ENCODE measurements at regions not wholly inside any gene's neighbourhood (a gene's known extent, or its start where the extent isn't known, plus 50 kb on each side); places are given as distances from the start of the nearest gene placed in this dataset.

DNA sequence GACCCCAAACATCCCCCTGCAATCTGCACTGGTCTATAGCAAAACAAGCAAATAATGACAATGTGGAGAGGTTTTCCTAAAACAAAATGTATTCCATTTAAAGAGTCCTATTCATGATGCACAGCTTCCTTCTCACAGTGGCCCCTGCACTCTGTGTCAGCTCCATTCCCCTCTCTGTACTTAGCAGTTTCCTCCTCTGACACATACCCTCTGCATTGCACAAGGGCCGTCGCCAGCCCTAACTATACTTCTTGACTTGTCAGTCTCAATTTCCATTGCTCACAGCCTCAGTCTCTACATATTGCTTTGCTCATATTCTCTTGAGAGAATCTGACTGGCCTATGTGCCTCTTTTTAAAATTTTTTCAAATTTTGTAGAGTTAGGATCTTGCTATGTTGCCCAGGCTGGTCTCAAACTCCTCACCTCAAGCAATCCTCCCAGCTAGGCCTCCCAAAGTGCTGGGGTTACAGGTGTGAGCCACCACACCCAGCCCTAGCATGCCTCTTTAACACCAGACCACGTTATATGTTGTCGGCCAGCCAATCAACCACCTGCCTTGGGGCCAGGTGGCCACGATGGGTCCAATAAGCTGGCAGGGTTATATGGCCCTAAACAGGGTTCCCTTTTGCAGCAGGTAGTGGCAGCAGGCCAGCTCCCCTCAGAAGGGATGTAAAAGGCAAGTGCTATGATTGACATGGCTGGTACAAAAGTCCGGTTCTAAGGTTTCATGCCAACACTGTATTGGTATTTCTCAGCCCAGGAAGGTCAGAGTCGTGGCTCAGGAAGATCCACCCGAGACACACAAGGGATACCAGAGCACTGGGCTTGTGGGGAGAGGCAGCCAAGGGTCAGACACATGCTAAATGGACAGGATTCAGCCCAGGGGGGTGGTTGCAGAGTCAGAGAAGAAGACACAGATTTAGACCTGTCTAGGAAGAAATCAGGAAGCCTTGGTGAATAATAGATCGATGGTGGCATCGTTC, 59.0 kb upstream of the SMAD3 start:
- DNase-seq, result peak; percentile 72

- no peak for DNase-seq
Observed at GRCh38 chr15:67009576-67010569, 55.5 kb upstream of the SMAD3 start.

DNA sequence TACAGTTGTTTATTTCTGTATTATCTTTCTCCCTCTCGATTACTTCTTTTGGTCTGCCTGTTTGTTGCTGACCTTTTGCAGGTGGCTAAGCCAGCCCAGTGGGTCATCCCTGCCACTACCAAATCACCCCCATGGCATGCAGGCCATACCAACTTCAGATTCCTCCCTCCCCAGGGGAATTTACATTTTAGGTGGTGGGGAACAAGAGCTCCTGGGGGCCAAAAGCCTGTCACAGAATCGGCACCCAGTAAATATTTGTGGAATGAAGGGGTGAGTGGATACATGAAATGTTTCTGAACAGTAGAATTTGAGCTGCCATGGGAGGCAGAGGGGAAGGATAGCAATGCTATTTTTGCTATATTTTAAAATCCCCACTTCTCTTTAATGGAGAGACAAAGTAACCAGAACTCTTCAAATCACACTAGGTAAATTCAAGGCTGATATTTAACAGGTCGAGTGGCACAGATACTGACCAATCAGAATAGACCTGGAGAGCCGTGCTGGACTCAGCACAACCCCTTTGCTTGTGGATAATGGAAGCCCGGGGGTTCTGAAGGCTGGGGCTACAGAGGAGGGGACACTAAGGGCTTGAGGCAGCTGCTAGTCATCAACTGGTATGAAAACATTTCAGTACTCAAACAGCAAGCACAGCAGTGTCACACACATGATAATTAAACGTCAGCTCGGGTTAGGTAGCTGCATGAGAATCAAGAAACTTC, 54.3 kb upstream of the SMAD3 start:
- DNase-seq, result no peak

- no peak for DNase-seq
Observed at GRCh38 chr15:67011617-67012005, 53.8 kb upstream of the SMAD3 start.

DNA sequence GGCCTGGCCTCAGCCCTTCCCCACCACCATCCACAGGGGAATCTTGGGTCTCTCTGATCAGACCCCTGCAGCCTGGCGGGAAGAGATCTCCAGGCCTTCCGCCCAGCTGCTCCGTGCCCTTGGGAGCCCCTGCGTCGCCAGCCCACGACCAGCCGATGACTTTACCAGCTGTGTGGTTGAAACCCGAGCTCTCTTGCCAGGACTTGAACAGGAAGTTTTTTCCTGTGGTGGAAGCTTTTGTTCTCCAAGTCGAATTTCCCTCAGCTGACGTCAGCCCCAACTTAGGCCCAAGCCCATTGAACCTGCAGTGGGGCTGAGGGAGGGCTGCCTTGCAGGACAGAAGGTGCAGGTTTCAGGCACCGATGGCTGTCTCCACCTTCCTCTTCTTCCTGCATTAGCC, 51.7 kb upstream of the SMAD3 start:
- DNase-seq, result peak; percentile 98
